T-cell (primary cell): ENCODE measurements at regions not wholly inside any gene's neighbourhood (a gene's known extent, or its start where the extent isn't known, plus 50 kb on each side); places are given as distances from the start of the nearest gene placed in this dataset.
"Not testable (repeated sequence)": the region's sequence is repeated elsewhere in the genome, so short reads cannot be mapped to it uniquely, and the experiment has no call there.

Source experiments
- ATAC-seq, 4 experiments: fragments of 200-7000 bp in 3 of 4; fragments of 150-1000 bp in 1 of 4; cut with Tn5 transposase; replicated peaks in 1 of 4; 1 replicate in 3 of 4; 2 replicates in 1 of 4; pipeline ENCODE4 v1.10.0; 2021; ENCODE audit warnings: moderate library complexity in 3 of 4, mild to moderate bottlenecking in 2 of 4, moderate number of reproducible peaks in 1 of 4
- CTCF ChIA-PET, 2 donors: fragments of 300-600 bp; sonication (Branson Sonifier 250); formaldehyde crosslinking; loops; one replicate each; lab custom pipeline; 2022; ENCODE audit warnings: antibody characterized with exemption in 2 of 2; lab: Charles Lee
- POLR2A ChIA-PET, 2 donors: fragments of 300-600 bp; sonication (Branson Sonifier 250); formaldehyde crosslinking; loops; one replicate each; lab custom pipeline; 2022; ENCODE audit warnings: antibody characterized with exemption in 2 of 2; lab: Charles Lee
- DNase-seq, 35 experiments: peaks; one replicate each; pipeline versions ENCODE4 v3.0.0 to v3.0.0-alpha.2; 2013 to 2023
- H3K27ac ChIP-seq: one replicate; pipeline ENCODE4 v1.5.1; 2013; ENCODE audit warnings: low read length
- H3K27me3 ChIP-seq, 2 experiments: replicated peaks in 1 of 2; 1 replicate in 1 of 2; 2 replicates in 1 of 2; pipeline versions ENCODE4 v1.6.1 to v1.7.0; 2013; ENCODE audit warnings: low read length in 1 of 2, mixed read lengths in 1 of 2; ENCODE audit not compliant: control insufficient read depth in 2 of 2, insufficient read depth in 2 of 2; ENCODE audit errors: extremely low read depth in 1 of 2
- H3K36me3 ChIP-seq, 2 donors: 1 replicate in 1 of 2; 2 replicates in 1 of 2; pipeline versions ENCODE4 v1.6.1 to v1.7.0; 2013; ENCODE audit warnings: low read length in 1 of 2; ENCODE audit not compliant: control insufficient read depth in 2 of 2, insufficient read depth in 1 of 2; ENCODE audit errors: extremely low read depth in 1 of 2
- H3K4me1 ChIP-seq, 2 experiments: 1 replicate in 1 of 2; 2 replicates in 1 of 2; pipeline versions ENCODE4 v1.6.1 to v1.7.0; 2013; ENCODE audit warnings: low read length in 2 of 2, mixed read lengths in 1 of 2; ENCODE audit not compliant: insufficient read depth in 2 of 2, control insufficient read depth in 1 of 2; ENCODE audit errors: extremely low read depth in 1 of 2
- H3K4me3 ChIP-seq, 2 donors: 1 replicate in 1 of 2; 2 replicates in 1 of 2; pipeline versions ENCODE4 v1.5.1 to v1.7.0; 2013; ENCODE audit warnings: mild to moderate bottlenecking in 2 of 2, low read length in 1 of 2, moderate library complexity in 1 of 2; ENCODE audit not compliant: control insufficient read depth in 1 of 2; ENCODE audit errors: extremely low read depth in 1 of 2
- H3K9me3 ChIP-seq: 2 replicates; pipeline ENCODE4 v1.7.0; 2013
- H3K27ac Mint-ChIP-seq, 2 donors: one replicate each; pipeline ENCODE4 v1.8.0; 2020 to 2021; ENCODE audit warnings: mild to moderate bottlenecking in 2 of 2, mixed read lengths in 2 of 2
- H3K27me3 Mint-ChIP-seq, 2 donors: one replicate each; pipeline ENCODE4 v1.8.0; 2021 to 2022; ENCODE audit warnings: mixed read lengths in 2 of 2
- H3K36me3 Mint-ChIP-seq: one replicate; pipeline ENCODE4 v1.8.0; 2021; ENCODE audit warnings: mixed read lengths
- H3K4me1 Mint-ChIP-seq, 3 donors: one replicate each; pipeline ENCODE4 v1.8.0; 2020 to 2022; ENCODE audit warnings: mixed read lengths in 3 of 3, mild to moderate bottlenecking in 1 of 3
- H3K4me3 Mint-ChIP-seq, 3 donors: one replicate each; pipeline ENCODE4 v1.8.0; 2020 to 2022; ENCODE audit warnings: mild to moderate bottlenecking in 3 of 3, mixed read lengths in 3 of 3, moderate library complexity in 3 of 3
- H3K9me3 Mint-ChIP-seq, 3 donors: one replicate each; pipeline ENCODE4 v1.8.0; 2020 to 2022; ENCODE audit warnings: mixed read lengths in 3 of 3
- WGBS: methylation state at CpG from one replicate; pipeline ENCODE4 v1.1.5; 2013; ENCODE audit warnings: missing lambda C conversion rate; ENCODE audit not compliant: insufficient coverage; 5-methylcytosine and 5-hydroxymethylcytosine counted together

- CTCF ChIA-PET = no interaction called here
- Mint-ChIP-seq H3K4me1 (no peaks in the 10 kb centered on the region), H3K9me3 (peaks cover 10 to 14% (median 10%) of the 10 kb centered on the region in 3 donors)
These were observed 425.9 kb downstream of the EPHA3 start for GRCh38 chr3:89533275-89533674.

DNA sequence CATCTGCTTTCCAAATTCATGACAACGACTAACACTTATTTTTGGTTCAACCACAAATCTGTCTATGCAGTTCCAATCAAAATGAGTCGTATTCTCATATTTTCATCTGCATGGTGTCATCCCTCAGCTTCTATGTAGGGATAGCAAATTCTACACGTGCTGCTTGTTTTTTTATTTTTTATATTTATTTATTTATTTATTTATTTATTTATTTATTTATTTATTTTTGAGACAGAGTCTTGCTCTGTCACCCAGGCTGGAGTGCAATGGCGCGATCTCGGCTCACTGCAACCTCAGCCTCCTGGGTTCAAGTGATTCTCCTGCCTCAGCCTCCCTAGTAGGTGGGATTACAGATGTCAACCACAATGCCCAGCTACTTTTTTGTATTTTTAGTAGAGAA, 447.2 kb downstream of the EPHA3 start:
- H3K27ac ChIP-seq, H3K4me1 Mint-ChIP-seq, H3K27ac Mint-ChIP-seq, H3K36me3 ChIP-seq, H3K36me3 Mint-ChIP-seq, DNase-seq, H3K27me3 ChIP-seq, CTCF ChIA-PET, H3K27me3 Mint-ChIP-seq, ATAC-seq, POLR2A ChIA-PET, H3K9me3 ChIP-seq, H3K4me3 ChIP-seq, H3K4me3 Mint-ChIP-seq, H3K4me1 ChIP-seq: not testable (repeated sequence)
- peaks cover 13 to 51% (median 21%) of the 10 kb centered on the region in 3 donors for H3K9me3 Mint-ChIP-seq
- WGBS = 60% methylated on average over 1 of the region's 6 CpGs

More at GRCh38 chr3:89533275-89533674, 425.9 kb downstream of the EPHA3 start:
- no peaks in the 10 kb centered on the region for H3K4me1 ChIP-seq
- no peaks in the 10 kb centered on the region for H3K9me3 ChIP-seq
- no peak overlapping the region for H3K27ac ChIP-seq
- no peak for DNase-seq
- Mint-ChIP-seq H3K36me3 (no peaks in the 10 kb centered on the region), H3K27ac (no peak overlapping the region), H3K27me3 (no peaks in the 10 kb centered on the region), H3K4me3 (no peak overlapping the region)
- H3K36me3 ChIP-seq = no peaks in the 10 kb centered on the region
- ATAC-seq = no peak
- no peak overlapping the region for H3K4me3 ChIP-seq
- WGBS = no CpG with 5 or more reads among the region's 2 CpGs
- POLR2A ChIA-PET = no interaction called here
- no peaks in the 10 kb centered on the region for H3K27me3 ChIP-seq

- Histone ChIP-seq H3K27ac (no peak overlapping the region), H3K36me3 (no peaks in the 10 kb centered on the region), H3K4me3 (no peak overlapping the region), H3K9me3 (no peaks in the 10 kb centered on the region), H3K27me3 (no peaks in the 10 kb centered on the region), H3K4me1 (no peaks in the 10 kb centered on the region)
- Mint-ChIP-seq H3K4me1 (no peaks in the 10 kb centered on the region), H3K36me3 (no peaks in the 10 kb centered on the region), H3K9me3 (peaks cover 25 to 54% (median 27%) of the 10 kb centered on the region in 3 donors), H3K4me3 (no peak overlapping the region), H3K27me3 (no peaks in the 10 kb centered on the region), H3K27ac (no peak overlapping the region)
- DNase-seq (no peak), ATAC-seq (no peak)
- CTCF ChIA-PET = no interaction called here
- WGBS = no CpG with 5 or more reads among the region's 1 CpG
- POLR2A ChIA-PET = no interaction called here
These were observed 451.3 kb downstream of the EPHA3 start for GRCh38 chr3:89558711-89559110.

GRCh38 chr3:89560568-89560967, 453.1 kb downstream of the EPHA3 start:
- ATAC-seq = no peak
- no peaks in the 10 kb centered on the region for H3K4me1 Mint-ChIP-seq
- no peak overlapping the region for H3K4me3 Mint-ChIP-seq

DNA sequence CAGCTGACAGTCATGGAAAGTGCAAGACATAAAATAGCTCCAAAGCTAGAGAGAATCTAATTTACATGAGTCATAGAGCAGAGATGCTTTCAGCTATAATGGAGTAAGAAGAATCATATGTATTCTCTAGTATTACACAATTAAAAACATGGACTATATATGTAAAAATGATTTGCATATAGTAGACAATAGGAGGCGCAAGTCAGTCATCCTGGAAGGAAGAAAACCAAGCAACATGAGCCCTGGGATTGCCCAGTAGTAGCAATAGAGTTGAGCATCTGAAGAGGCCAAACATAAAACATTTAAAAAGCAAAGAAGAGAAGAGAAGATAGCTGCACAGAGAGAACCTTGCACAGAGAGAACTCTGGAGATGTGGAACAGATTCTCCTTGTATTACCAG, 455.0 kb downstream of the EPHA3 start:
- Histone ChIP-seq H3K4me1 (no peaks in the 10 kb centered on the region), H3K36me3 (no peaks in the 10 kb centered on the region), H3K4me3 (no peak overlapping the region), H3K9me3 (no peaks in the 10 kb centered on the region), H3K27me3 (no peaks in the 10 kb centered on the region), H3K27ac (no peak overlapping the region)
- ATAC-seq (no peak), DNase-seq (no peak)
- no peak overlapping the region for H3K27ac Mint-ChIP-seq
- H3K4me3 Mint-ChIP-seq = no peak overlapping the region
- no peaks in the 10 kb centered on the region for H3K27me3 Mint-ChIP-seq
- CTCF ChIA-PET = no interaction called here
- POLR2A ChIA-PET = no interaction called here
- H3K4me1 Mint-ChIP-seq = no peaks in the 10 kb centered on the region
- peaks cover 32 to 56% (median 32%) of the 10 kb centered on the region in 3 donors for H3K9me3 Mint-ChIP-seq
- H3K36me3 Mint-ChIP-seq = no peaks in the 10 kb centered on the region
- no CpG with 5 or more reads among the region's 1 CpG for WGBS

More at GRCh38 chr3:89560568-89560967, 453.1 kb downstream of the EPHA3 start:
- no peak overlapping the region for H3K27ac ChIP-seq
- no peaks in the 10 kb centered on the region for H3K36me3 Mint-ChIP-seq
- 100% methylated on average over 1 of the region's 1 CpG for WGBS
- H3K4me1 ChIP-seq = no peaks in the 10 kb centered on the region
- H3K9me3 Mint-ChIP-seq = peaks cover 29 to 51% (median 34%) of the 10 kb centered on the region in 3 donors
- H3K27me3 Mint-ChIP-seq = no peaks in the 10 kb centered on the region
- H3K27me3 ChIP-seq = no peaks in the 10 kb centered on the region
- no peak overlapping the region for H3K4me3 ChIP-seq
- H3K27ac Mint-ChIP-seq = no peak overlapping the region
- no peak for DNase-seq
- ChIA-PET POLR2A (no interaction called here), CTCF (no interaction called here)
- no peaks in the 10 kb centered on the region for H3K36me3 ChIP-seq
- no peaks in the 10 kb centered on the region for H3K9me3 ChIP-seq

GRCh38 chr3:89565098-89565497, 457.7 kb downstream of the EPHA3 start:
- CTCF ChIA-PET = no interaction called here
- Mint-ChIP-seq H3K4me1 (no peaks in the 10 kb centered on the region), H3K27ac (no peak overlapping the region), H3K4me3 (no peak overlapping the region), H3K36me3 (no peaks in the 10 kb centered on the region), H3K9me3 (peaks cover 25 to 53% (median 31%) of the 10 kb centered on the region in 3 donors), H3K27me3 (no peaks in the 10 kb centered on the region)
- Histone ChIP-seq H3K27me3 (no peaks in the 10 kb centered on the region), H3K9me3 (no peaks in the 10 kb centered on the region), H3K36me3 (no peaks in the 10 kb centered on the region), H3K4me1 (no peaks in the 10 kb centered on the region), H3K4me3 (no peak overlapping the region), H3K27ac (no peak overlapping the region)
- POLR2A ChIA-PET = no interaction called here
- DNase-seq (no peak), ATAC-seq (no peak)

DNA sequence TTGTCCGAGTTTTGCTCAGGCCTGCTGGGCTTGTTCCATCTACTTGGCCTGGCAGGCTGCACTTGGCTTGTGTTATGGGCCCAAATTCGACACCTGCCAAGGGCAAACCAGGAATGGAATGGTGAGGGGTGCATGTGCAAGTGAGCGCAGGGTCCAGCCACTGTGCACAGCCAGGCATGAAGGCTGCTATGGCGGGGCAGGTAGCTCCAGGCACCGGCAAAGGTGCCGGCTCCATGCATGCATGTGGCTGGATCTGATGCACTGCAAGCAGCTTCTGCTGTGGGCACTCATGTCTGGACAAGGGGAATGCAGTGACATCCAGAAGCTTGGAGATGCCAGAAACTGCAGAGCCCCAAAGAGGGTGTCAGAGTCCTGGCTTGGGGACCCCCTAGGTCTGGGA, 463.0 kb downstream of the EPHA3 start:
- H3K27me3 Mint-ChIP-seq = no peaks in the 10 kb centered on the region

More for the DNA sequence above, 463.0 kb downstream of the EPHA3 start:
- H3K36me3 Mint-ChIP-seq = no peaks in the 10 kb centered on the region
- WGBS = 84% methylated on average over 6 of the region's 6 CpGs
- H3K36me3 ChIP-seq = no peaks in the 10 kb centered on the region
- no peaks in the 10 kb centered on the region for H3K4me1 Mint-ChIP-seq
- DNase-seq (no peak), ATAC-seq (no peak)
- H3K27ac Mint-ChIP-seq = no peak overlapping the region
- H3K9me3 Mint-ChIP-seq = peaks cover 11 to 25% (median 14%) of the 10 kb centered on the region in 3 donors
- H3K9me3 ChIP-seq = peaks cover 2% of the 10 kb centered on the region
- H3K27ac ChIP-seq = no peak overlapping the region
- H3K4me1 ChIP-seq = no peaks in the 10 kb centered on the region
- H3K4me3 ChIP-seq = no peak overlapping the region
- POLR2A ChIA-PET = no interaction called here
- no peak overlapping the region for H3K4me3 Mint-ChIP-seq
- no peaks in the 10 kb centered on the region for H3K27me3 ChIP-seq
- CTCF ChIA-PET = no interaction called here
